ENCODE measurements at regions not wholly inside any gene's neighbourhood (a gene's known extent, or its start where the extent isn't known, plus 50 kb on each side); places are given as distances from the start of the nearest gene placed in this dataset.

DNA sequence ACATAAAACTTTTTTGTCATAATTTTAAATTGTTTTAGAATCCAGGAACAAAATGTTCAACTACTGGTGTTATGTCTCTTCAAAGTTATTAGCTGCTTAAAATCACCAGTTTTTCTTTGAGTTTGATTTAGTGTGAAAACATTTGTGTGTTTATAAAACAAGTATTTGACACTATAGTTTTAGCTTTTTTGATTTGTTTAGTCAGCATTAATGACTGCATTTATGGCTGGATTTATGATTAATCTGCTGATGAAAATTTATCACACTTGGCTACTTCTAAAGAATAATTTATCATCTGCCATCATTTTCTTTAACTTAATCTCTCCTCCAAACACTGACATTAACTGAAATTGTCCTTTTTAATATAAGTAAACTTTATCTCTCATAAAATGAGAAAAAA is 1465.9 kb upstream of the SLC10A2 start:
- TF ChIP-seq, protein P1, sequence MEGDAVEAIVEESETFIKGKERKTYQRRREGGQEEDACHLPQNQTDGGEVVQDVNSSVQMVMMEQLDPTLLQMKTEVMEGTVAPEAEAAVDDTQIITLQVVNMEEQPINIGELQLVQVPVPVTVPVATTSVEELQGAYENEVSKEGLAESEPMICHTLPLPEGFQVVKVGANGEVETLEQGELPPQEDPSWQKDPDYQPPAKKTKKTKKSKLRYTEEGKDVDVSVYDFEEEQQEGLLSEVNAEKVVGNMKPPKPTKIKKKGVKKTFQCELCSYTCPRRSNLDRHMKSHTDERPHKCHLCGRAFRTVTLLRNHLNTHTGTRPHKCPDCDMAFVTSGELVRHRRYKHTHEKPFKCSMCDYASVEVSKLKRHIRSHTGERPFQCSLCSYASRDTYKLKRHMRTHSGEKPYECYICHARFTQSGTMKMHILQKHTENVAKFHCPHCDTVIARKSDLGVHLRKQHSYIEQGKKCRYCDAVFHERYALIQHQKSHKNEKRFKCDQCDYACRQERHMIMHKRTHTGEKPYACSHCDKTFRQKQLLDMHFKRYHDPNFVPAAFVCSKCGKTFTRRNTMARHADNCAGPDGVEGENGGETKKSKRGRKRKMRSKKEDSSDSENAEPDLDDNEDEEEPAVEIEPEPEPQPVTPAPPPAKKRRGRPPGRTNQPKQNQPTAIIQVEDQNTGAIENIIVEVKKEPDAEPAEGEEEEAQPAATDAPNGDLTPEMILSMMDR (IDR thresholded peaks at IDR 0.05), result no peak
- TF ChIP-seq POLR2A (IDR thresholded peaks at IDR 0.05), result no peak

Data from thyroid gland (tissue), 4 donors.